IMR-90 (cell line): ENCODE measurements at regions not wholly inside any gene's neighbourhood (a gene's known extent, or its start where the extent isn't known, plus 50 kb on each side); places are given as distances from the start of the nearest gene placed in this dataset.

Experiments used
- ATAC-seq: fragments of 200-7000 bp; cut with Tn5 transposase; 2 replicates; pipeline ENCODE4 v1.9.1; 2020; ENCODE audit warnings: low read depth, mild to moderate bottlenecking, moderate library complexity
- BruUV-seq: library from RNA; stranded (reverse); fragments of 400-500 nt; replicated peaks from 2 replicates; lab custom pipeline; 2021; lab: Mats Ljungman, UMichigan
- CTCF ChIA-PET: fragments of 300-600 bp; formaldehyde crosslinking; extraction: SDS; loops from one replicate; lab custom pipeline; 2021; ENCODE audit warnings: antibody characterized with exemption; lab: Yijun Ruan, JAX
- POLR2A ChIA-PET: fragments of 300-600 bp; sonication (Branson Sonifier 250); formaldehyde crosslinking; loops from one replicate; lab custom pipeline; 2022; ENCODE audit warnings: antibody characterized with exemption; ENCODE audit not compliant: unreplicated experiment; lab: Charles Lee
- DNase-seq: peaks from one replicate; pipeline ENCODE4 v3.0.0; 2013
- H2AFZ ChIP-seq: replicated peaks from 2 replicates; pipeline ENCODE3; 2013; ENCODE audit warnings: low read length, mild to moderate bottlenecking; ENCODE audit not compliant: poor library complexity
- H2AK5ac ChIP-seq: 2 replicates; pipeline ENCODE4 v1.6.1; 2013; ENCODE audit warnings: low read depth, low read length, inconsistent platforms
- H2AK9ac ChIP-seq: replicated peaks from 2 replicates; pipeline ENCODE3; 2013; ENCODE audit warnings: mild to moderate bottlenecking, low read depth, low read length, moderate library complexity; ENCODE audit not compliant: poor library complexity
- H2BK120ac ChIP-seq: 2 replicates; pipeline ENCODE4 v1.6.1; 2013; ENCODE audit warnings: low read depth, low read length, inconsistent platforms
- H2BK15ac ChIP-seq: 3 replicates; pipeline ENCODE4 v1.6.1; 2013; ENCODE audit warnings: low read depth, low read length, inconsistent platforms
- H2BK20ac ChIP-seq: 2 replicates; pipeline ENCODE4 v1.6.1; 2013; ENCODE audit warnings: low read depth, mild to moderate bottlenecking, inconsistent platforms, low read length, moderate library complexity
- H2BK5ac ChIP-seq: 2 replicates; pipeline ENCODE4 v1.6.1; 2013; ENCODE audit warnings: mild to moderate bottlenecking, low read depth, low read length, inconsistent platforms; ENCODE audit not compliant: poor library complexity, severe bottlenecking
- H3K14ac ChIP-seq: replicated peaks from 2 replicates; pipeline ENCODE4 v1.6.1; 2013; ENCODE audit warnings: low read depth, low read length, inconsistent platforms
- H3K18ac ChIP-seq: 2 replicates; pipeline ENCODE4 v1.6.1; 2013; ENCODE audit warnings: low read depth, low read length, control low read depth
- H3K23ac ChIP-seq: 2 replicates; pipeline ENCODE4 v1.6.1; 2013; ENCODE audit warnings: low read depth, low read length, inconsistent platforms
- H3K27ac ChIP-seq: 2 replicates; pipeline ENCODE4 v1.5.1; 2013; ENCODE audit warnings: mild to moderate bottlenecking, control low read depth, low read length; ENCODE audit not compliant: insufficient read depth
- H3K27me3 ChIP-seq: 2 replicates; pipeline ENCODE4 v1.6.1; 2013; ENCODE audit warnings: low read length; ENCODE audit not compliant: control insufficient read depth, insufficient read depth
- H3K36me3 ChIP-seq: 2 replicates; pipeline ENCODE4 v1.6.1; 2013; ENCODE audit warnings: low read length, mixed read lengths; ENCODE audit not compliant: control insufficient read depth, insufficient read depth
- H3K4ac ChIP-seq: 2 replicates; pipeline ENCODE4 v1.6.1; 2013; ENCODE audit warnings: low read depth, low read length, inconsistent platforms
- H3K4me1 ChIP-seq: 2 replicates; pipeline ENCODE4 v1.6.1; 2013; ENCODE audit warnings: low read length, mixed read lengths; ENCODE audit not compliant: control insufficient read depth, insufficient read depth
- H3K4me2 ChIP-seq: 2 replicates; pipeline ENCODE4 v1.6.1; 2013; ENCODE audit warnings: low read depth, mild to moderate bottlenecking, control low read depth, low read length, moderate library complexity
- H3K4me3 ChIP-seq: 2 replicates; pipeline ENCODE4 v1.5.1; 2013; ENCODE audit warnings: low read depth, mild to moderate bottlenecking, control low read depth, low read length, moderate library complexity; ENCODE audit not compliant: insufficient read depth
- H3K56ac ChIP-seq: 2 replicates; pipeline ENCODE4 v1.6.1; 2013; ENCODE audit warnings: low read length, inconsistent platforms; ENCODE audit not compliant: insufficient read depth; ENCODE audit errors: extremely low read depth
- H3K79me1 ChIP-seq, 2 experiments: 2 replicates each; pipeline ENCODE4 v1.6.1; 2013; ENCODE audit warnings: low read length in 2 of 2, inconsistent platforms in 1 of 2, low read depth in 1 of 2
- H3K9ac ChIP-seq: 2 replicates; pipeline ENCODE4 v1.6.1; 2013; ENCODE audit warnings: low read depth, low read length, control low read depth
- H3K9me1 ChIP-seq: 2 replicates; pipeline ENCODE4 v1.6.1; 2013; ENCODE audit warnings: low read length, inconsistent platforms; ENCODE audit not compliant: insufficient read depth
- H3K9me3 ChIP-seq: 2 replicates; pipeline ENCODE4 v1.6.1; 2013; ENCODE audit warnings: low read length; ENCODE audit not compliant: control insufficient read depth, insufficient read depth
- H4K20me1 ChIP-seq: 2 replicates; pipeline ENCODE4 v1.6.1; 2013; ENCODE audit warnings: low read length, inconsistent platforms; ENCODE audit not compliant: insufficient read depth
- H4K5ac ChIP-seq: 2 replicates; pipeline ENCODE4 v1.6.1; 2013; ENCODE audit warnings: mild to moderate bottlenecking, low read depth, low read length, control low read depth
- H4K8ac ChIP-seq, 2 experiments: 2 replicates each; pipeline ENCODE4 v1.6.1; 2013; ENCODE audit warnings: low read depth in 2 of 2, low read length in 2 of 2, control low read depth in 1 of 2, inconsistent platforms in 1 of 2
- H4K91ac ChIP-seq: 2 replicates; pipeline ENCODE4 v1.6.1; 2013; ENCODE audit warnings: low read depth, low read length, inconsistent platforms; ENCODE audit not compliant: insufficient read depth
- BHLHE40 ChIP-seq: fragments of 150-350 bp; IDR thresholded peaks from 2 replicates; pipeline ENCODE4 v1.6.1; 2016; ENCODE audit warnings: mild to moderate bottlenecking, low read depth, low read length
- CEBPB ChIP-seq: IDR thresholded peaks from 2 replicates; pipeline ENCODE4 v1.6.1; 2012; ENCODE audit warnings: low read depth, low read length, improper control_type of control experiment
- CHD1 ChIP-seq: IDR thresholded peaks from 2 replicates; pipeline ENCODE4 v1.6.1; 2012; ENCODE audit warnings: low read depth, low read length, improper control_type of control experiment
- CTCF ChIP-seq: conservative IDR thresholded peaks from 2 replicates; pipeline ENCODE4 v1.5.1; 2012; ENCODE audit warnings: mild to moderate bottlenecking, low read depth, low read length, improper control_type of control experiment
- ELK1 ChIP-seq: fragments of 150-350 bp; IDR thresholded peaks from 2 replicates; pipeline ENCODE4 v1.6.1; 2016; ENCODE audit warnings: low read depth, mild to moderate bottlenecking, low read length, moderate library complexity, borderline replicate concordance
- FOS ChIP-seq: fragments of 150-350 bp; IDR thresholded peaks from 2 replicates; pipeline ENCODE4 v1.6.1; 2016; ENCODE audit warnings: low read depth, low read length
- MAFK ChIP-seq: IDR thresholded peaks from 2 replicates; pipeline ENCODE4 v1.6.1; 2012; ENCODE audit warnings: low read depth, low read length, improper control_type of control experiment
- MAZ ChIP-seq: IDR thresholded peaks from 2 replicates; pipeline ENCODE4 v1.6.1; 2012; ENCODE audit warnings: low read depth, mild to moderate bottlenecking, low read length, improper control_type of control experiment, moderate library complexity, borderline replicate concordance
- NFE2L2 ChIP-seq: fragments of 150-350 bp; IDR thresholded peaks from 2 replicates; pipeline ENCODE4 v1.6.1; 2016; ENCODE audit warnings: low read depth, mild to moderate bottlenecking, low read length
- POLR2A ChIP-seq: IDR thresholded peaks from 2 replicates; pipeline ENCODE4 v1.6.1; 2012; ENCODE audit warnings: mild to moderate bottlenecking, low read depth, low read length
- RAD21 ChIP-seq: IDR thresholded peaks from 2 replicates; pipeline ENCODE4 v1.6.1; 2012; ENCODE audit warnings: low read length, improper control_type of control experiment
- RCOR1 ChIP-seq: IDR thresholded peaks from 2 replicates; pipeline ENCODE4 v1.6.1; 2012; ENCODE audit warnings: mild to moderate bottlenecking, low read length, improper control_type of control experiment; ENCODE audit not compliant: insufficient replicate concordance
- RFX5 ChIP-seq: IDR thresholded peaks from 2 replicates; pipeline ENCODE4 v1.8.0; 2012; ENCODE audit warnings: low read depth, mild to moderate bottlenecking, low read length, moderate library complexity
- SMC3 ChIP-seq: fragments of 150-350 bp; IDR thresholded peaks from 2 replicates; pipeline ENCODE4 v1.6.1; 2016; ENCODE audit warnings: low read depth, mild to moderate bottlenecking, antibody characterized with exemption, low read length, moderate library complexity
- USF2 ChIP-seq: fragments of 150-350 bp; IDR thresholded peaks from 2 replicates; pipeline ENCODE4 v1.6.1; 2017; ENCODE audit warnings: mild to moderate bottlenecking, antibody characterized with exemption, low read length, low read depth
- WGBS, 2 experiments: methylation state at CpG; one replicate each; pipeline versions ENCODE4 v1.1.5 to v1.1.7; 2013; ENCODE audit warnings: missing lambda C conversion rate in 2 of 2; ENCODE audit not compliant: insufficient read length in 1 of 2; ENCODE audit errors: extremely low coverage in 2 of 2; 5-methylcytosine and 5-hydroxymethylcytosine counted together
- dilution Hi-C: fragments of 300-500 bp; cut with HindIII; formaldehyde crosslinking; loops from one replicate; pipeline ENCODE4 v1.14.3; 2018; ENCODE audit warnings: low sequenced_read_pairs; ENCODE audit not compliant: unreplicated experiment
- in situ Hi-C: fragments of 300-500 bp; cut with MboI; formaldehyde crosslinking; loops from 3 replicates; pipeline ENCODE4 v1.14.3; 2019; ENCODE audit warnings: low sequenced_read_pairs, inconsistent platforms, mixed read lengths
- intact Hi-C: fragments of 100-400 bp; cut with micrococcal nuclease; formaldehyde crosslinking; loops from 2 replicates; pipeline ENCODE4 v1.10.0; 2022

DNA sequence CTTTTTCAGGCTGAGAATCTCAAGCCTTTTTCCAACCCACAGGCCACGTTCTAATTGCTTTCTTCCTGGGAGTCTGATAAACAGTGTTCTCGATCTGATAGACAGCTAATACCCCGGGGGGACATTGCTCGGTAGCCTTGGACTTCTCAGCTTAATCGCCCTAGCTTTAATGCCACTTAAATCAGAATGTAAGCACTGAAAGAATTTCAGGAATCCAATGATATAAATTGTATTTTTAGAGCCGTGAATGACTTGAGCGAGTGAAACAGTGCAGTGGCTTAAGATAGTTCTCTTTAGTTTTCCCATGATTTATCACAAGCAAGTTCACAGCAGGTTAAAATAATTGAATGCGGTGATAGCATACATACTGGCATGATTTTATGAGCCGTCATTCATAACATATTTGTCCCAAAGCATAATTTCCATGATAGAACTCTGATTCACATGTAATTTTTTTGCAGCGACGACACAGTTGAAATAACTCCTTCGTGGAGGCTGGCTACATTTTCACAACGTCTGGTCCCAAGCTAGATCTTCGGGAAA lies 116.1 kb upstream of the MYOCD start:
- Histone ChIP-seq H2AK5ac (no peak overlapping the region), H3K9ac (peak overlapping the region; percentile 46; the same call in 1 of the 2 replicates), H3K9me3 (no peaks in the 10 kb centered on the region), H3K27ac (peak overlapping the region; percentile 75), H2BK20ac (peak overlapping the region; percentile 90), H4K5ac (peak overlapping the region; percentile 62; the same call in 1 of the 2 replicates), H3K36me3 (no peaks in the 10 kb centered on the region), H3K9me1 (0 out of 2 replicates have a peak, but pooled peaks cover 2% of the 10 kb centered on the region), H3K4me2 (peak overlapping the region; percentile 55), H3K14ac (peak overlapping the region; percentile 62), H3K27me3 (no peaks in the 10 kb centered on the region), H3K79me1 (0 out of 4 replicates have a peak, but pooled peaks cover 0 to 4% of the 10 kb centered on the region in 2 experiments), H2BK15ac (peak overlapping the region; percentile 57; the same call in 2 of the 3 replicates), H4K8ac (peak overlapping the region; percentile 23 to 67), H2AK9ac (no peak overlapping the region), H3K56ac (peak overlapping the region; percentile 62), H3K4me1 (peaks cover 4% of the 10 kb centered on the region; the same call in 1 of the 2 replicates), H3K23ac (peak overlapping the region; percentile 43; the same call in 1 of the 2 replicates), H2BK120ac (peak overlapping the region; percentile 87), H3K18ac (peak overlapping the region; percentile 62; the same call in 1 of the 2 replicates), H3K4ac (peak overlapping the region; percentile 46), H2BK5ac (peak overlapping the region; percentile 76), H2AFZ (peak overlapping the region; percentile 65), H3K4me3 (peak overlapping the region; percentile 30; the same call in 1 of the 2 replicates), H4K91ac (peak overlapping the region; percentile 55), H4K20me1 (no peaks in the 10 kb centered on the region)
- ChIA-PET POLR2A (interaction anchor here (0.6 kb wide), 1 partner anchor 27 kb away, joined by 3 read pairs; no protein-coding TSS in a partner anchor), CTCF (interaction anchor here (0.6 to 1.7 kb wide), 4 partner anchors 18 to 1547 kb away, joined by 3 to 9 read pairs (median 6); no protein-coding TSS in a partner anchor)
- in situ Hi-C loops, result loop anchor here (5.0 to 10.0 kb wide), 2 partner anchors 118 to 295 kb away; partner anchors contain the start of gene MYOCD
- no TSS peak for BruUV-seq
- peak; percentile 82 for ATAC-seq
- no CpG with 5 or more reads among the region's 14 CpGs for WGBS, 2 experiments
- dilution Hi-C loops, result no loop called here
- intact Hi-C loops, result loop anchor here (5.0 kb wide), 1 partner anchor 367 kb away; no protein-coding TSS in a partner anchor
- peak; percentile 72 for DNase-seq
- TF ChIP-seq USF2, result no peak
- no peak for TF ChIP-seq NFE2L2
- no peak for TF ChIP-seq MAZ
- TF ChIP-seq CHD1, result no peak
- TF ChIP-seq POLR2A, result no peak
- no peak for TF ChIP-seq RFX5
- TF ChIP-seq CTCF, result no peak
- TF ChIP-seq RCOR1, result no peak
- no peak for TF ChIP-seq BHLHE40
- no peak for TF ChIP-seq MAFK
- no peak for TF ChIP-seq SMC3
- no peak for TF ChIP-seq ELK1
- no peak for TF ChIP-seq FOS
- TF ChIP-seq CEBPB, result no peak
- no peak for TF ChIP-seq RAD21
